ENCODE measurements at regions not wholly inside any gene's neighbourhood (a gene's known extent, or its start where the extent isn't known, plus 50 kb on each side); places are given as distances from the start of the nearest gene placed in this dataset.

GRCh38 chr13:59495936-59496512 lies 667.7 kb downstream of the DIAPH3 start:
- no peaks in the 10 kb centered on the region for H3K36me3 ChIP-seq (ENCODE audit: insufficient read depth, low read length)
- no peak overlapping the region for H3K4me3 ChIP-seq (ENCODE audit: insufficient read depth, low read depth, low read length)
- H3K9me3 ChIP-seq (ENCODE audit: insufficient read depth, low read depth, low read length): no peaks in the 10 kb centered on the region
- peaks cover 3% of the 10 kb centered on the region for H3K4me1 Mint-ChIP-seq (ENCODE audit: low read depth, unreplicated experiment)
- FAIRE-seq (no peak), DNase-seq (ENCODE audit: low read depth) (no peak)
- no peaks in the 10 kb centered on the region for H3K27me3 Mint-ChIP-seq (ENCODE audit: low read depth, unreplicated experiment)
- H2AFZ ChIP-seq (ENCODE audit: low read depth, low read length): no peak overlapping the region
- no peaks in the 10 kb centered on the region for H3K79me2 ChIP-seq (ENCODE audit: insufficient read depth, low read length)
- no peak overlapping the region for H3K4me3 Mint-ChIP-seq (ENCODE audit: unreplicated experiment)
- H3K4me1 ChIP-seq (ENCODE audit: insufficient read depth, low read length): peaks cover 15% of the 10 kb centered on the region
- H3K9ac ChIP-seq (ENCODE audit: low read length): no peak overlapping the region
- no peak overlapping the region for H3K27ac ChIP-seq (ENCODE audit: low read depth, low read length)
- TF ChIP-seq CTCF (IDR thresholded peaks at IDR 0.05; ENCODE audit: insufficient read depth, low read depth, low read length): no peak
- TF ChIP-seq EZH2 (IDR thresholded peaks at IDR 0.05; ENCODE audit: insufficient read depth, low read length): no peak
- H3K27me3 ChIP-seq (ENCODE audit: insufficient read depth, low read length): peaks cover 29% of the 10 kb centered on the region
- no peak overlapping the region for H3K27ac Mint-ChIP-seq (ENCODE audit: unreplicated experiment)
- H3K4me2 ChIP-seq (ENCODE audit: low read length): no peak overlapping the region
- H3K36me3 Mint-ChIP-seq (ENCODE audit: low read depth, unreplicated experiment): no peaks in the 10 kb centered on the region
- no peaks in the 10 kb centered on the region for H4K20me1 ChIP-seq (ENCODE audit: insufficient read depth, low read length)
- no peaks in the 10 kb centered on the region for H3K9me3 Mint-ChIP-seq (ENCODE audit: unreplicated experiment)

- DNase-seq (ENCODE audit: low read depth): no peak
- no peak overlapping the region for H3K9ac ChIP-seq (ENCODE audit: low read length)
- no peaks in the 10 kb centered on the region for H3K36me3 Mint-ChIP-seq (ENCODE audit: low read depth, unreplicated experiment)
- no peak overlapping the region for H2AFZ ChIP-seq (ENCODE audit: low read depth, low read length)
- no peaks in the 10 kb centered on the region for H3K9me3 Mint-ChIP-seq (ENCODE audit: unreplicated experiment)
- no peak overlapping the region for H3K4me3 ChIP-seq (ENCODE audit: insufficient read depth, low read depth, low read length)
- no peak for TF ChIP-seq CTCF (IDR thresholded peaks at IDR 0.05; ENCODE audit: insufficient read depth, low read depth, low read length)
- no peak for TF ChIP-seq EZH2 (IDR thresholded peaks at IDR 0.05; ENCODE audit: insufficient read depth, low read length)
- no peaks in the 10 kb centered on the region for H3K9me3 ChIP-seq (ENCODE audit: insufficient read depth, low read depth, low read length)
- peaks cover 29% of the 10 kb centered on the region for H3K27me3 ChIP-seq (ENCODE audit: insufficient read depth, low read length)
- H3K4me1 Mint-ChIP-seq (ENCODE audit: low read depth, unreplicated experiment): no peaks in the 10 kb centered on the region
- no peak overlapping the region for H3K27ac ChIP-seq (ENCODE audit: low read depth, low read length)
- H3K4me2 ChIP-seq (ENCODE audit: low read length): no peak overlapping the region
- no peaks in the 10 kb centered on the region for H3K79me2 ChIP-seq (ENCODE audit: insufficient read depth, low read length)
- no peaks in the 10 kb centered on the region for H3K27me3 Mint-ChIP-seq (ENCODE audit: low read depth, unreplicated experiment)
- no peak overlapping the region for H3K4me3 Mint-ChIP-seq (ENCODE audit: unreplicated experiment)
- FAIRE-seq: no peak
- no peaks in the 10 kb centered on the region for H4K20me1 ChIP-seq (ENCODE audit: insufficient read depth, low read length)
- no peak overlapping the region for H3K27ac Mint-ChIP-seq (ENCODE audit: unreplicated experiment)
- H3K4me1 ChIP-seq (ENCODE audit: insufficient read depth, low read length): peaks cover 15% of the 10 kb centered on the region
- no peaks in the 10 kb centered on the region for H3K36me3 ChIP-seq (ENCODE audit: insufficient read depth, low read length)
Observed at GRCh38 chr13:59497621-59498247, 666.0 kb downstream of the DIAPH3 start.

- Histone ChIP-seq H3K9ac (ENCODE audit: low read length) (no peak overlapping the region), H4K20me1 (ENCODE audit: insufficient read depth, low read length) (no peaks in the 10 kb centered on the region), H3K4me2 (ENCODE audit: low read length) (no peak overlapping the region), H3K4me3 (ENCODE audit: insufficient read depth, low read depth, low read length) (no peak overlapping the region), H3K79me2 (ENCODE audit: insufficient read depth, low read length) (no peaks in the 10 kb centered on the region), H3K4me1 (ENCODE audit: insufficient read depth, low read length) (no peaks in the 10 kb centered on the region), H2AFZ (ENCODE audit: low read depth, low read length) (no peak overlapping the region), H3K36me3 (ENCODE audit: insufficient read depth, low read length) (no peaks in the 10 kb centered on the region), H3K27ac (ENCODE audit: low read depth, low read length) (no peak overlapping the region), H3K9me3 (ENCODE audit: insufficient read depth, low read depth, low read length) (no peaks in the 10 kb centered on the region), H3K27me3 (ENCODE audit: insufficient read depth, low read length) (peaks cover 20% of the 10 kb centered on the region)
- Mint-ChIP-seq H3K4me3 (ENCODE audit: unreplicated experiment) (no peak overlapping the region), H3K27me3 (ENCODE audit: low read depth, unreplicated experiment) (no peaks in the 10 kb centered on the region), H3K27ac (ENCODE audit: unreplicated experiment) (no peak overlapping the region), H3K4me1 (ENCODE audit: low read depth, unreplicated experiment) (no peaks in the 10 kb centered on the region), H3K36me3 (ENCODE audit: low read depth, unreplicated experiment) (no peaks in the 10 kb centered on the region), H3K9me3 (ENCODE audit: unreplicated experiment) (no peaks in the 10 kb centered on the region)
- TF ChIP-seq EZH2 (IDR thresholded peaks at IDR 0.05; ENCODE audit: insufficient read depth, low read length) (no peak), CTCF (IDR thresholded peaks at IDR 0.05; ENCODE audit: insufficient read depth, low read depth, low read length) (no peak)
- FAIRE-seq: no peak
- DNase-seq (ENCODE audit: low read depth): no peak
Observed at GRCh38 chr13:59501004-59501403, 662.7 kb downstream of the DIAPH3 start.
